HG03097 (cell line): ENCODE measurements at regions not wholly inside any gene's neighbourhood (a gene's known extent, or its start where the extent isn't known, plus 50 kb on each side); places are given as distances from the start of the nearest gene placed in this dataset.

Source experiments
- ATAC-seq: cut with Tn5 transposase; IDR thresholded peaks from one replicate; pipeline ENCODE4 v1.9.1; 2021; ENCODE audit not compliant: unreplicated experiment, low FRiP score

- no peak for ATAC-seq
These were observed 349.1 kb upstream of the PTPRD start for GRCh38 chr9:10961883-10962282.

- ATAC-seq: no peak
These were observed 370.4 kb upstream of the PTPRD start for GRCh38 chr9:10983251-10983650.

GRCh38 chr9:10999646-11000045 is 386.8 kb upstream of the PTPRD start:
- ATAC-seq: no peak

- no peak for ATAC-seq
These were observed 388.7 kb upstream of the PTPRD start for GRCh38 chr9:11001546-11001945.

- ATAC-seq: no peak
These were observed 389.9 kb upstream of the PTPRD start for GRCh38 chr9:11002705-11003104.

GRCh38 chr9:11003836-11004235 is 391.0 kb upstream of the PTPRD start:
- no peak for ATAC-seq

GRCh38 chr9:11011696-11012095 is 398.9 kb upstream of the PTPRD start:
- no peak for ATAC-seq

- no peak for ATAC-seq
These were observed 403.3 kb upstream of the PTPRD start for GRCh38 chr9:11016081-11016480.

- ATAC-seq: no peak
These were observed 410.4 kb upstream of the PTPRD start for GRCh38 chr9:11023201-11023600.

- no peak for ATAC-seq
These were observed 413.0 kb upstream of the PTPRD start for GRCh38 chr9:11025775-11026174.

- no peak for ATAC-seq
These were observed 425.6 kb upstream of the PTPRD start for GRCh38 chr9:11038366-11038765.

GRCh38 chr9:11039006-11039405 is 426.2 kb upstream of the PTPRD start:
- ATAC-seq: no peak

GRCh38 chr9:11045589-11045988 is 432.8 kb upstream of the PTPRD start:
- no peak for ATAC-seq

GRCh38 chr9:11063263-11063662 is 450.5 kb upstream of the PTPRD start:
- ATAC-seq: no peak

GRCh38 chr9:11064909-11065308 is 452.1 kb upstream of the PTPRD start:
- ATAC-seq: no peak

- no peak for ATAC-seq
These were observed 459.4 kb upstream of the PTPRD start for GRCh38 chr9:11072176-11072575.

GRCh38 chr9:11086561-11086960 is 473.8 kb upstream of the PTPRD start:
- ATAC-seq: no peak

- ATAC-seq: no peak
These were observed 476.1 kb upstream of the PTPRD start for GRCh38 chr9:11088821-11089374.

GRCh38 chr9:11092974-11093373 is 480.2 kb upstream of the PTPRD start:
- ATAC-seq: no peak

- no peak for ATAC-seq
These were observed 484.2 kb upstream of the PTPRD start for GRCh38 chr9:11097020-11097419.

GRCh38 chr9:11103525-11103924 is 490.7 kb upstream of the PTPRD start:
- no peak for ATAC-seq

- ATAC-seq: no peak
These were observed 494.4 kb upstream of the PTPRD start for GRCh38 chr9:11107196-11107595.

GRCh38 chr9:11128156-11128555 is 515.4 kb upstream of the PTPRD start:
- ATAC-seq: no peak
